ENCODE measurements at regions not wholly inside any gene's neighbourhood (a gene's known extent, or its start where the extent isn't known, plus 50 kb on each side); places are given as distances from the start of the nearest gene placed in this dataset.
"Not testable (repeated sequence)": the region's sequence is repeated elsewhere in the genome, so short reads cannot be mapped to it uniquely, and the experiment has no call there.

DNA sequence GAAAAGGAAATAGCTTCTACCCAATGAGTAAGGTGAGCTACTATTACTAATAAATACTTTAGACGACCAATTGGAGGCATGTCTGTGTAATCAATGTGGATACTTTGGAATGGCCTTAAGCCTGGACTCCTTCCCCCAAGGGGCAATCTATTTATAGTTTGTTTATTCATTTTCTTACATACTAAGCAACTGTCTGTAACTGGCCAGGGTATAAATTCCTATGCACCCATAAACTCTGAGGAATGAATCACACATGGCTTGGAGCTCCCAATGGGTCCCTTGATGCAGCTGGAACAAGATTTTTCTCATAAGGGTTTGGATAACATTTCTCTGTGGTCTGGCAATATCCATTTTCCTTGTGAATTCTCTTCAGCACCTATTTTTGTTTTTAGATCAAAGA lies 506.8 kb downstream of the EDEM1 start:
- peaks cover 0 to 21% of the 10 kb centered on the region in 2 donors for H3K9me3 ChIP-seq
- ATAC-seq, result no peak
- no peaks in the 10 kb centered on the region for H3K36me3 ChIP-seq
- no peaks in the 10 kb centered on the region for H3K27me3 ChIP-seq
- no peak overlapping the region for H3K4me3 ChIP-seq
- TF ChIP-seq, protein P1, sequence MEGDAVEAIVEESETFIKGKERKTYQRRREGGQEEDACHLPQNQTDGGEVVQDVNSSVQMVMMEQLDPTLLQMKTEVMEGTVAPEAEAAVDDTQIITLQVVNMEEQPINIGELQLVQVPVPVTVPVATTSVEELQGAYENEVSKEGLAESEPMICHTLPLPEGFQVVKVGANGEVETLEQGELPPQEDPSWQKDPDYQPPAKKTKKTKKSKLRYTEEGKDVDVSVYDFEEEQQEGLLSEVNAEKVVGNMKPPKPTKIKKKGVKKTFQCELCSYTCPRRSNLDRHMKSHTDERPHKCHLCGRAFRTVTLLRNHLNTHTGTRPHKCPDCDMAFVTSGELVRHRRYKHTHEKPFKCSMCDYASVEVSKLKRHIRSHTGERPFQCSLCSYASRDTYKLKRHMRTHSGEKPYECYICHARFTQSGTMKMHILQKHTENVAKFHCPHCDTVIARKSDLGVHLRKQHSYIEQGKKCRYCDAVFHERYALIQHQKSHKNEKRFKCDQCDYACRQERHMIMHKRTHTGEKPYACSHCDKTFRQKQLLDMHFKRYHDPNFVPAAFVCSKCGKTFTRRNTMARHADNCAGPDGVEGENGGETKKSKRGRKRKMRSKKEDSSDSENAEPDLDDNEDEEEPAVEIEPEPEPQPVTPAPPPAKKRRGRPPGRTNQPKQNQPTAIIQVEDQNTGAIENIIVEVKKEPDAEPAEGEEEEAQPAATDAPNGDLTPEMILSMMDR (IDR thresholded peaks at IDR 0.05), result no peak
- DNase-seq, result no peak
- H3K27ac ChIP-seq, result no peak overlapping the region
- no peaks in the 10 kb centered on the region for H3K4me1 ChIP-seq
- intact Hi-C loops (cut with DNase I), result no loop called here

DNA sequence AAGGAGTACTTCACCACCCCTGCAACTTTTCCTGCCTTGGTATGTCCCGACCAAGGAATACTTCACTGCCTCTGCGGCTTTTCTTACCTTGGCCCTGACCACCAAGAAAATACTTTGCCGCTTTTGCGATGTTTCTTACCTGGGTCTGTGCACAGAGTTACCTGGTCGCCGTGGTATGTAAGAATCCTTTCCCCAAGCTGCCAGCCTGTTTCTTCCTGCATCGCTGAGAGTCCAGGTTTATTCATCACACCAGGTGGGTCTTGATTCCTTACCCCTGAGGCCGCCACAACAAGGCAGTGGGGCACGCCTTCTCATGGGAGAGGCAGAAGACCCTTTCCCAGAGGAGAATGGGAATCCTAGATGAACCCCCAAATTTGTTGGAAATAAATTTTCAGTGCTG lies 511.3 kb downstream of the EDEM1 start:
- intact Hi-C loops (cut with DNase I), result no loop called here

DNA sequence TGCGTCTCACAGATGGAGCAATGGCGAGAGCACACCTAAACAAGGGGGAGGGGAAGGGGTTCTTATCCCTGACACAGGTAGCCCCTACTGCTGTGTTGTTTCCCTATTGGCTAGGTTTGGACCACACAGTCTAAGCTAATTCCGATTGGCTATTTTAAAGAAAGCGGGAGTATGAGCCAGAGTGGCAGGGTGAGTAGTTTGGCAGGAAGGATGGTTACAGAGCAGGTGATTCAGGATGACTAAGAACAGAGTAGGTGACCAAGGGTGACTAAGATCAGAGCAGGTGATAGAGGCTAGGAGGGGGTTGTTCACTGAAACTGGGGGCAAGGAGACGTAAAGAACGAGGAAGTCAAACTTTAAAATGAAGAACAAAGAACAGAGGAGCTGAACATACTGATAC lies 511.8 kb downstream of the EDEM1 start:
- ATAC-seq (no peak), DNase-seq (no peak)
- no peaks in the 10 kb centered on the region for H3K27me3 ChIP-seq
- no peak overlapping the region for H3K4me3 ChIP-seq
- intact Hi-C loops (cut with DNase I), result no loop called here
- TF ChIP-seq, protein P1 (IDR thresholded peaks at IDR 0.05), result no peak
- no peaks in the 10 kb centered on the region for H3K36me3 ChIP-seq
- no peaks in the 10 kb centered on the region for H3K9me3 ChIP-seq
- H3K4me1 ChIP-seq, result no peaks in the 10 kb centered on the region
- no peak overlapping the region for H3K27ac ChIP-seq

More for the DNA sequence above, 511.3 kb downstream of the EDEM1 start:
- no peaks in the 10 kb centered on the region for H3K36me3 ChIP-seq
- DNase-seq (no peak), ATAC-seq (no peak)
- no peak overlapping the region for H3K4me3 ChIP-seq
- H3K4me1 ChIP-seq, result no peaks in the 10 kb centered on the region
- no peak overlapping the region for H3K27ac ChIP-seq
- H3K27me3 ChIP-seq, result no peaks in the 10 kb centered on the region
- TF ChIP-seq, protein P1 (IDR thresholded peaks at IDR 0.05), result no peak
- H3K9me3 ChIP-seq, result no peaks in the 10 kb centered on the region

DNA sequence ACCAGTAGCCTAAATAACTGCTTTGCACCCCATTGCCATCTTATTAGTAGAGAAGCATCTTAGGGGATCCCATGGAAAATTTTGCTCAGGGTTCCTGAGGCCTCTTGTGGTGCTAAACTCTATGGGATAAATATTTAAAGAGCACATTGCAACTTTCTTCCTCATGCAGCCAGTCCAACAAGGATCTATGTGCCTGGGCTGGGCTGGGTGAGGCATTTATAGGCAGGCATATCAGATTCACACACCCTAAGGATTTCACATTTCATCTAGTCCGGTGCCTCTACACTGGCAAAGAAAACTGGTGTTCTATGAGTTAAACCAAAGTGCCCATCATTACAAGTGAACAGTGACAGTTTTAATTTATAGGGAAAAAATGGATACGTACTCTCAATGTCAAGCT lies 512.3 kb downstream of the EDEM1 start:
- H3K36me3 ChIP-seq, result no peaks in the 10 kb centered on the region
- DNase-seq, result no peak

DNA sequence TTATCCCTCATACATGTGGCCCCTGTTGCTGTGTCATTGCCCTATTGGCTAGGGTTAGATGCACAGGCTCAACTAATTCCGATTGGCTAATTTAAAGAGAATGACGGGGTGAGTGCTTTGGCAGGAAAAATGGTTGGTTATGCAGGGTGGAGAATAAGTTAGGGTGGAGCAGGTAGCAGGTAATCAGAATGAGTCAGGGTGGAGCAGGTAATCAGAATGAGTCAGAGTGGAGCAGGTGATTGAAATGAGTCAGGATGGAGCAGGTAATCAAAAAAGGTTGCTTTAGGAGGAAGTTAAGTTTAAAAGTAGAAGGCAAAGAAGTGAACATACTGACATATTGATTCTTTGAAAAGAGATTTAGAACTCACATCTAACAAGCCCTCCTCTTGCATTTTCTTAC lies 513.5 kb downstream of the EDEM1 start:
- H3K36me3 ChIP-seq; H3K4me3 ChIP-seq; H3K9me3 ChIP-seq; H3K4me1 ChIP-seq; ATAC-seq; H3K27ac ChIP-seq; intact Hi-C loops (cut with DNase I); H3K27me3 ChIP-seq; DNase-seq: not testable (repeated sequence)

More for the DNA sequence above, 512.3 kb downstream of the EDEM1 start:
- Histone ChIP-seq H3K4me1 (no peaks in the 10 kb centered on the region), H3K27me3 (no peaks in the 10 kb centered on the region), H3K4me3 (no peak overlapping the region), H3K27ac (no peak overlapping the region), H3K9me3 (no peaks in the 10 kb centered on the region)
- TF ChIP-seq, protein P1 (IDR thresholded peaks at IDR 0.05), result no peak
- ATAC-seq, result no peak
- intact Hi-C loops (cut with DNase I), result no loop called here

DNA sequence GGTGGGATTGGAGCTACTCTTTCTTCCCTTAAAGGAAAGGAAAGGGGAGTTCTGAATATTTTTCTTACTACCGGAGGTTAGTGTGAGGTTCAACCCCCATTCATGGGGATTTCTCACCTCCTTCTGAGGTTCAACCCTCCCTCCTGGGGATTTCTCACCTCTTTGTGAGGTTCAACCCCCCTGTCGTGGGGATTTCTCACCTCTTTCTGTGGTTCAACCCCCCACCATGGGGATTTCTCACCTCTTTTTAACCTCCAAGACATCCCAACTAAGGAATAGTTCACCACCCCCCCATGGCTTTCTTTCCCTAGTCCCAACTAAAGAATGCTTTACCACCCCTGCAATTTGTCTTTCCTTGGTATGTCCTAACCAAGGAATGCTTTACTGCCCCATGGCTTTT lies 520.3 kb downstream of the EDEM1 start:
- Histone ChIP-seq H3K9me3 (peaks cover 0 to 3% of the 10 kb centered on the region in 2 donors), H3K36me3 (no peaks in the 10 kb centered on the region), H3K4me1 (no peaks in the 10 kb centered on the region), H3K4me3 (no peak overlapping the region), H3K27me3 (no peaks in the 10 kb centered on the region), H3K27ac (no peak overlapping the region)
- DNase-seq (no peak), ATAC-seq (no peak)
- TF ChIP-seq, protein P1 (IDR thresholded peaks at IDR 0.05), result no peak
- intact Hi-C loops (cut with DNase I), result no loop called here
